HCT116 (cell line): ENCODE measurements at regions not wholly inside any gene's neighbourhood (a gene's known extent, or its start where the extent isn't known, plus 50 kb on each side); places are given as distances from the start of the nearest gene placed in this dataset.

Source experiments
- ATAC-seq: fragments of 200-7000 bp; cut with Tn5 transposase; 2 replicates; pipeline ENCODE4 v1.9.1; 2020; ENCODE audit warnings: mild to moderate bottlenecking, moderate library complexity
- BruUV-seq: library from RNA; stranded (reverse); fragments of 400-500 nt; replicated peaks from 2 replicates; lab custom pipeline; 2021; lab: Mats Ljungman, UMichigan
- CTCF ChIA-PET: fragments of 300-600 bp; sonication (Branson Sonifier 250); formaldehyde crosslinking; loops from one replicate; lab custom pipeline; 2021; ENCODE audit warnings: antibody characterized with exemption; lab: Charles Lee
- POLR2A ChIA-PET: fragments of 300-600, 350-600 bp; sonication (Branson Sonifier 250); formaldehyde crosslinking; loops from one replicate; lab custom pipeline; 2021; ENCODE audit warnings: antibody characterized with exemption; lab: Charles Lee
- RAD21 ChIA-PET, 2 experiments: fragments of 300-600 bp; sonication (Branson Sonifier 250); formaldehyde crosslinking; loops; one replicate each; lab custom pipeline; 2023; ENCODE audit warnings: low total read pairs in 2 of 2; ENCODE audit not compliant: uncharacterized antibody in 2 of 2, unreplicated experiment in 2 of 2, low non-redundant PET in 1 of 2; lab: Charles Lee
- DNase-seq: peaks from one replicate; pipeline ENCODE4 v3.0.0-alpha.2; 2010; ENCODE audit warnings: low read depth, low spot score
- H2AFZ ChIP-seq: fragments of 200-600 bp; shearing (Covaris generic), sonication (generic); 2 replicates; pipeline ENCODE4 v1.6.1; 2017; ENCODE audit warnings: low read depth, mixed run types, mixed read lengths, antibody characterized with exemption, low read length; ENCODE audit not compliant: poor library complexity, severe bottlenecking
- H3K27ac ChIP-seq: 2 replicates; pipeline ENCODE4 v1.5.1; 2012; ENCODE audit warnings: low read depth, low read length
- H3K27me3 ChIP-seq: fragments of 200-600 bp; sonication (generic); 2 replicates; pipeline ENCODE4 v1.6.1; 2016; ENCODE audit warnings: mixed run types, low read length, mixed read lengths; ENCODE audit not compliant: insufficient read depth
- H3K36me3 ChIP-seq, 2 experiments: fragments of 200-500 bp in 1 of 2; fragments of 200-600 bp in 1 of 2; sonication (Bioruptor generic) in 1 of 2; sonication (generic) in 1 of 2; 2 replicates each; pipeline versions ENCODE4 v1.5.1 to v1.6.1; 2014 to 2016; ENCODE audit warnings: low read length in 2 of 2, inconsistent platforms in 1 of 2, mixed read lengths in 1 of 2, mixed run types in 1 of 2; ENCODE audit not compliant: insufficient read depth in 2 of 2, control insufficient read depth in 1 of 2
- H3K4me1 ChIP-seq, 2 experiments: fragments of 200-600 bp in 1 of 2; sonication (generic) in 1 of 2; 2 replicates each; pipeline versions ENCODE4 v1.5.1 to v1.6.1; 2012 to 2017; ENCODE audit warnings: low read length in 2 of 2, inconsistent platforms in 1 of 2, mild to moderate bottlenecking in 1 of 2, mixed read lengths in 1 of 2, mixed run types in 1 of 2, moderate library complexity in 1 of 2; ENCODE audit not compliant: insufficient read depth in 2 of 2, control insufficient read depth in 1 of 2
- H3K4me2 ChIP-seq: fragments of 200-600 bp; sonication (generic); 2 replicates; pipeline ENCODE4 v1.6.1; 2017; ENCODE audit warnings: mixed run types, low read length, mixed read lengths
- H3K4me3 ChIP-seq, 2 experiments: fragments of 200-600 bp in 1 of 2; sonication (generic) in 1 of 2; replicated peaks in 1 of 2; 2 replicates each; pipeline ENCODE4 v1.5.1; 2011 to 2016; ENCODE audit warnings: low read length in 2 of 2, control low read depth in 1 of 2, low read depth in 1 of 2, mild to moderate bottlenecking in 1 of 2, mixed read lengths in 1 of 2, mixed run types in 1 of 2
- H3K79me2 ChIP-seq: fragments of 200-600 bp; sonication (generic); 2 replicates; pipeline ENCODE4 v1.6.1; 2017; ENCODE audit warnings: mild to moderate bottlenecking, mixed run types, low read length, moderate library complexity, mixed read lengths; ENCODE audit not compliant: insufficient read depth
- H3K9ac ChIP-seq: fragments of 200-600 bp; sonication (generic); 2 replicates; pipeline ENCODE4 v1.6.1; 2016; ENCODE audit warnings: low read length, mixed read lengths
- H3K9me2 ChIP-seq: fragments of 200-600 bp; sonication (generic), shearing (Covaris generic); 2 replicates; pipeline ENCODE4 v1.6.1; 2017; ENCODE audit warnings: mixed run types, mild to moderate bottlenecking, moderate library complexity; ENCODE audit not compliant: insufficient read depth
- H3K9me3 ChIP-seq, 2 experiments: fragments of 200-500 bp in 1 of 2; fragments of 200-600 bp in 1 of 2; sonication (Bioruptor generic) in 1 of 2; sonication (generic) in 1 of 2; 2 replicates each; pipeline ENCODE4 v1.6.1; 2014 to 2017; ENCODE audit warnings: low read length in 2 of 2, mixed read lengths in 2 of 2, inconsistent platforms in 1 of 2, low read depth in 1 of 2, mild to moderate bottlenecking in 1 of 2, mixed run types in 1 of 2, moderate library complexity in 1 of 2; ENCODE audit not compliant: control insufficient read depth in 1 of 2, insufficient read depth in 1 of 2
- H4K20me1 ChIP-seq: fragments of 200-600 bp; sonication (generic), shearing (Covaris generic); 2 replicates; pipeline ENCODE4 v1.6.1; 2017; ENCODE audit warnings: mixed run types, mild to moderate bottlenecking, moderate library complexity; ENCODE audit not compliant: insufficient read depth
- CBX3 ChIP-seq: IDR thresholded peaks from 2 replicates; pipeline ENCODE4 v1.6.1; 2012; ENCODE audit warnings: low read depth
- CTCF ChIP-seq, 3 experiments: fragments of 200-600 bp in 1 of 3; sonication (generic) in 1 of 3; IDR thresholded peaks in 2 of 3; conservative IDR thresholded peaks in 1 of 3; 2 replicates each; pipeline ENCODE4 v1.5.1; 2012 to 2017; ENCODE audit warnings: low read depth in 2 of 3, low read length in 2 of 3, antibody characterized with exemption in 1 of 3, borderline replicate concordance in 1 of 3, control low read depth in 1 of 3, mild to moderate bottlenecking in 1 of 3, mixed read lengths in 1 of 3, mixed run types in 1 of 3, moderate library complexity in 1 of 3; ENCODE audit not compliant: insufficient read depth in 1 of 3
- ELF1 ChIP-seq: IDR thresholded peaks from 2 replicates; pipeline ENCODE4 v1.6.1; 2012; ENCODE audit warnings: low read depth, borderline replicate concordance
- EZH2phosphoT487 ChIP-seq: fragments of 200-600 bp; IDR thresholded peaks from 2 replicates; pipeline ENCODE4 v1.6.1; 2018; ENCODE audit warnings: antibody characterized with exemption, borderline replicate concordance
- POLR2A ChIP-seq: IDR thresholded peaks from 2 replicates; pipeline ENCODE4 v1.7.0; 2011; ENCODE audit warnings: borderline replicate concordance; ENCODE audit not compliant: insufficient read depth, insufficient read length; ENCODE audit errors: extremely low read depth
- RAD21 ChIP-seq: IDR thresholded peaks from 2 replicates; pipeline ENCODE4 v1.6.1; 2012; ENCODE audit warnings: low read depth, mild to moderate bottlenecking
- SP1 ChIP-seq: IDR thresholded peaks from 2 replicates; pipeline ENCODE4 v1.6.1; 2012; ENCODE audit warnings: low read depth
- TCF7L2 ChIP-seq: IDR thresholded peaks from 2 replicates; pipeline ENCODE4 v1.7.0; 2011; ENCODE audit warnings: borderline replicate concordance, inconsistent platforms; ENCODE audit not compliant: insufficient read depth, insufficient read length; ENCODE audit errors: extremely low read depth
- ZNF274 ChIP-seq: fragments of 200-500 bp; sonication (Bioruptor generic); IDR thresholded peaks from 2 replicates; pipeline ENCODE4 v1.6.1; 2014; ENCODE audit warnings: mild to moderate bottlenecking, low read depth, low read length, inconsistent platforms
- intact Hi-C: fragments of 100-400 bp; cut with micrococcal nuclease; formaldehyde crosslinking; loops from 2 replicates; pipeline ENCODE4 v1.10.0; 2022

- ATAC-seq (no peak), DNase-seq (no peak)
- Histone ChIP-seq H3K79me2 (no peaks in the 10 kb centered on the region), H3K4me1 (no peaks in the 10 kb centered on the region), H3K27ac (no peak overlapping the region), H3K27me3 (peaks cover 3% of the 10 kb centered on the region; the same call in 1 of the 2 replicates), H3K9me3 (no peaks in the 10 kb centered on the region), H3K4me2 (no peak overlapping the region), H3K9me2 (no peaks in the 10 kb centered on the region), H3K36me3 (no peaks in the 10 kb centered on the region), H3K4me3 (no peak overlapping the region), H3K9ac (no peak overlapping the region), H2AFZ (no peak overlapping the region), H4K20me1 (no peaks in the 10 kb centered on the region)
- no TSS peak for BruUV-seq
- intact Hi-C loops = no loop called here
- RAD21 ChIA-PET = no interaction called here
- TF ChIP-seq CTCF (IDR thresholded peaks at IDR 0.05 in 2 of 3, conservative IDR thresholded peaks at IDR 0.05 in 1 of 3; ENCODE audit: borderline replicate concordance in 1 of 3, insufficient read depth in 1 of 3, low read depth in 2 of 3, low read length in 2 of 3) (no peak), ZNF274 (no peak), EZH2phosphoT487 (no peak), POLR2A (no peak), ELF1 (no peak), TCF7L2 (no peak), RAD21 (no peak), CBX3 (no peak), SP1 (no peak)
- CTCF ChIA-PET = no interaction called here
- POLR2A ChIA-PET = no interaction called here
Measured at GRCh38 chr2:137826373-137827372, 137.6 kb upstream of the HNMT start.
